GM18868 (cell line): ENCODE measurements at regions not wholly inside any gene's neighbourhood (a gene's known extent, or its start where the extent isn't known, plus 50 kb on each side); places are given as distances from the start of the nearest gene placed in this dataset.

Experiments
- ATAC-seq: cut with Tn5 transposase; IDR thresholded peaks from one replicate; pipeline ENCODE4 v1.9.1; 2021; ENCODE audit warnings: mild to moderate bottlenecking, moderate library complexity; ENCODE audit not compliant: unreplicated experiment

DNA sequence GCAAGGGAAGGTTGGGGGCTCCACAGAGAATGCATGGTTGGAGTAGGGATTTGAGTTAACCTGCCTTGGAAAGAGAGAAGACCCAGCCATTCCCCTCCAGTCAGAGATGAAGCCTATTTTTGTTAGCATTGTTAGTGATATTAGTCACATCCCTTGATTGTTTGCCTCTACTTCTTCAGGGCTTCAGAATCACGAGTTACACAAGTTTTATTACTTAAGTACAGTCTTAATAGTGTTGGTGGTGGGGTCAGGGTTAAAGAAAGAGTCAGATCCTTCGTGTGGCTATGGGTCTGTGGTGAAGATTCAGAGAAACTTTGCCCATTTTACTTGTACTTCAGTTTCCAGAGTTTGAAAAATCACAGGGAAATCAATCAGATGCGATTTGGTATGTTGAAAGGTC lies 363.1 kb downstream of the LRIG3 start:
- ATAC-seq: no peak

DNA sequence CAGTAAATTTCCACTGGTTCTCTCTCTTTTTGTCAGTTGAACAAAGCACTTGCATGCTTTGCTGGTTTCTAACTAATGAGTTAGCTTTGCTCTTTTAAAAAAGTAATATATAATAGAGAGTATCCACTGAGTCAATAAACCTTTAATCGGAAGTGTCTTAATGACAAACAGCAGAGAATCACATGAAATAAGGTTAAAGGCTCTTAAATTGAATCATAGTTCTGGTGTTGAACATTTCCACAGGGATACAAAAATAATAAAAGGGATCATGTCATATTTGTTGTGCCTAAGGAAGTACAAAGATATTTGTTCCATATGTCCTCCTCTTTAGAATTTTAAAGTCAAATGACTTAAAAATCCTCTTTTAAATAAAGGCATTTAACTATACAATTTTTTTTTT lies 362.6 kb downstream of the LRIG3 start:
- ATAC-seq: no peak

DNA sequence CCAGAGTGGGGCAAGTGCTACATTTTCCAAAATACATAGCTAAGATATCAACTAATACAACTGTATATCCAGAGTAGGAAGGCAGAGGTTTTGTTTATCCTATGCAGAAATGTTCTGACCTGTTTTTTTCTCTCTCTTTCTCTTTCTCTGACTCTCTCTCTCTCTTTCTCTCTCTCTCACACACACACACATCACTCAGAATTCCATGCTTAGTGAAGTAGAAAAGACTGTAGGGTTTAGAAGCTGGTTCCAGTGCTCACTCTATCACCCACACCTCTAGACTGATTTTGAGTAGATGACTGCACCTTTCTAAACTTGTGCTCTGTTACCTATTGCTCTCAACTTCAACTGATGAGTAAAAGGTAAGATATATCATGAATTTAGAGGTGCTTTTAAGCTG lies 356.7 kb downstream of the LRIG3 start:
- ATAC-seq: no peak

DNA sequence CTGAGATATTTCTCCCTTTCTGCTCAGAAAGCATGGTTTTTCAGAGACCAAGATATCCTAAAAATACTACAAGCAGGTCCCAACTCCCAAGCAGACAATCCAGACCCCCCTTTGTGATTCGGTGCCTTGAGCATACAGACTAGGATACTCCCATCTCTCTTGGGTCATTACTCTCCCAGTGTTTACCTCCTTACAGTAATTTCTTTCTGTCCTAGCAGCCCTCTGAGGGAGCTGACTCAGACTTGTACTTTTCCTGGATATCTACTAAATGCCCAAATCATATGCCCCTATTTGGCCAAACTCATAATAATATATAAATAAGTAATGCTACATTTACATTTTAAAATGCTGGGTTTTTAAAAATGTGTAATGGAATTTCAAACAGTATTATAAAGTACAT lies 355.6 kb downstream of the LRIG3 start:
- no peak for ATAC-seq

DNA sequence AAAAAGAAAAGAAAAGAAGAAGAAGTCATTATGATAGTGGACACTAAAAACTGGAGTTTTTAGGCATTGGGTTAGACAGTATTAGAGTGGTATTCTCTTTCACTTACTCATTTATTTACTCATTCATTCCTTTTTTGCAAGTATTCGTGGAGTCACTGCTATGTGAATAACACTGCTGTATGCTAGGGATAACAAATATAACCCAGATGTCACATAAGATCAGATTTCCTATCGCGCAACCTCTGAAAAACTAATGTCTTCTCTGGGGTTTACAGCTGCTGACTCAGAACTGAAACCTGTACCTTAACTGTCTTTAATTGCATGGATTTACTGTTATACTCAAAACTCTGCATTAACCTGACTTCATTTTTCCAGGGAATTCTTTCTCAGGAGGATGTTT lies 353.7 kb downstream of the LRIG3 start:
- ATAC-seq: no peak

DNA sequence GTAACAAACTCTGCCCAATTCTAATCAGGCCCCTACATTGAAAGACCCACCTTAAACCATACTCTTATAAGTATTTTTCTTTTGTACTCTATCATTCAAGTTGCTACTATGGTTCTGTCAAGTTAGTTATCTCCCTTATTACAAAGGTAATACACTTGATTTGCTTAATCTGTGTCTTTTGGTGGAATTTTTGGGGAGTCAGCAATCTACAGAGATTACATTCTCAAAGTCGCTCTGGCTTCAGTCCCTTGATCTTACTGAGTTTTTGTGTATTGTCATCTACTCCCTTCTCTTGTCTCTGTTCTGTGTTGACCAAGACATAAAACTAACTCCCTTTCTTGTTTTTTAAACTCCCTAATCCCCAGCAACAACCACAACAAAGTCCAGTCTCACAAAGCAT lies 353.1 kb downstream of the LRIG3 start:
- no peak for ATAC-seq

DNA sequence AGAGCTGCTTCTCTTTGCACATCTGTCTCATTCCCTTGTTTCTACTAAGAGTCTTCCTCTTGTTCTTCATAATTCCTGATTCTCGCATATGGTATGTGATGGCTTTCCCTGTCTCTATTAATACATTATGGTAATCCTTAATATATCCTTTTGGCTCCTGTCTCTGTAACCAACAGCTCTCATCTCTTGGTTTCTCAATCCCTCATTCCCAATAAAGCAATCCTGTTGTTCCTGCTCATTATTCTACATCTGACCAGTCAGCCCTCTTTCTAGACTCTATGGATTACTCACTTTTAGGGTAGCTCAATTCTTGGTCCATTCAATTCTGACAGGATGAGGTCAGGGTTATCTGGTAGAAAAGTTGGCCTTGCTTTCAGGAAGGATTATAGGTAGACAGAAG lies 349.9 kb downstream of the LRIG3 start:
- no peak for ATAC-seq

DNA sequence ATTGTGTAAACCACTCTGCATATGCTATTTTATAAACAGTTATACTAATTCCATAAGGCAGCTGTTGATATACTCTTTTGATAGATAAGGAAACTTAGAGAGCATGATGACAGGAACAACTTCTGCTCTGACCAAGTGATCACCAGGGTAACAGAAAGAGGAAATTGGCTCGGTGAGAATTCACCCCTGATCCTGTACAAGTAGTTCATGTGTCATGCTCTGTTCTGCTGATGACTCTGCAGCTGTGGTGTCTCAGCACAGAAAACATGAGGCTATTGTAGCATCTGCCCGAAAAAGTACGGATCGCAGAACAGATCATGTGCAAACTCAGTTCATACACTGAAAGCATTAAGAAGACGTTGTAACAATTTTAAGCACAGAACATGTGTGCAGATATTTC lies 345.0 kb downstream of the LRIG3 start:
- no peak for ATAC-seq

DNA sequence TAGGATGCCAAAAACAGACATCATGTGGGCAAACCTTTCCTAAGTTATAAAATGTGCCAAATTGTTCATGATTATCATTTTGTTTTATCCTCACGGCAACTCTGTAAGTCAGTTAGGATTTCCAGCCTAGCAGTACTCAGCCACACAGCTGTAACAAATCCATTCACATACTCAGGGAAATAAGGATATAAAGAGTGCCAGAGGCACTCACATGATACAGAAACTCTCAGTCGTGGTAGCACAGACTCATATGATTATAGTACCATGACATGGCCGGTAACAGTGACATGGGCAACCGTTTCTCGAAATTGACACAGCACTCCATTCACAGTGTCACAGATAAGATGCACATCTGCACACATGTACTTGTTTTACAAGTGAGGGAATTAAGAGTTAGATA lies 344.2 kb downstream of the LRIG3 start:
- no peak for ATAC-seq

DNA sequence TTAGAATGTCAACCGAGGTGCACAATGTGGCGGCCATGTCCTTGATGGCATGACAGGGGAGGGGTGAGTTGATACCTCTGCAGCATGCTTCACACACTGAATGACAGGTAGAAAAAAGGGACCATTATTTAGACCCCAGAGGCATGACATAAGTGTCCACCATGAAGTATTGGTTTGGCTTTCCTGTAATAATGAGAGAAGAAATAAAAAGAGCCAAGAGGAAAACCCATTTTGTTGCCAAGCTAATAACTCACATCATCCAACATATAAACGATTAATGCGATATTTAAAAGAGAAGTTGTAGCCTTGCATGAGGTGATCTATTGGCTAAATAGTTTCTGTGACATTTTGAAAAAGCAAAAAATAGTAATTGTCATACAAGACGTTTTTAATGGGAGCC lies 343.4 kb downstream of the LRIG3 start:
- no peak for ATAC-seq

DNA sequence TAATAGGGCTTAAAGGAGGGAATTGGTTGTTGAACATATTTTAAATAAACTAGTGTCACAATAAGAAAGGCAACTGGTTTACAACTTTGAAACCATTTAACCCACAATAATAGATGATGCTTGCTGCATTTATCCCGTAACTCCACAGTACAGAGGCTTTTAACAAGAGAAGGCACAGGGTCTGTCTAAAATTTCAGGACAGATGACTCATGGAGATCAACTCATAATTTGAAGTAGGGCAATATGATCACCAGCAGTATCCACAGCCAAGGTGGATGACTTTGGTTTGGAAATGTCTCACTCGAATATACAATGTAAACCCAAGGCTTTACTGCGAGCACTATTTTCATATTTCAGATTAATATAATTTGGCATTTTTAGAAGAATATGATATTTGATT lies 340.2 kb downstream of the LRIG3 start:
- no peak for ATAC-seq

DNA sequence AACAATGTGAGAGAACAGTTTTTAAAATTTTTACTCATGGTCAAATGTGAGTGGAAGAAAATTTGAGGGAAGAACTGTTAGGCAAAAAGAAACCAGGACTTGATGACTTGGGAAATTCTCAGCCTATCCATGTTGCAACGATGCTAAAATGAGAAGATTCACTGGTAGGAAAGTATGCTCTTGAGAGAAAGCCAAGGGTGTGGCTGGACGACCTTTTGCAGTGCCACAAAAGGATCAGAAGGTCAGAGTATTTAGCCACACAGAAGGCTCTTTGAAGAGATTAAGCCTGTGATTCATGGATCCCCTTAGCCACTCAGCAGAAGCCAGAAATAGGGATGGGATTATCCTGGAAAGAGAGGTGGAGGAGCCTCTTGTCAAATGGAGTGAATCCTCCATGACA lies 336.8 kb downstream of the LRIG3 start:
- no peak for ATAC-seq

DNA sequence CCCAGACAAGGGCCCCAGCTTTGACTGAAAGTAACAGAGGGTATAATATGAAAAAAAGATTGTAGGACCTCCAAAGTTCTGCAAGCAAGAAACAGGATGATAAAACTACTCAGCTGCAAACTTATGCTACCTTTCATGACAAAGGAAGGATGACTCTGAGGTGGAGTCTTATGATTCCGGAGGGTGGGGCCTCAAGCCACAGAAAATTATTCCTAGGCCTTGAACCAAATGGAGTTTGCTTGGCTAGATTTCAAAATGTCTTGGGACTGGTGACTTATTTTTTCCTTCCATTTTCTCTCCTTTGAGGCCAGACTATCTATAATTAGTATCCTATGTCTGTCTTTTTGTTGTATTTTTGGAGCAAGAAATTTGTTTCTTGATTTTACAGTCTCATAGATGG lies 336.4 kb downstream of the LRIG3 start:
- no peak for ATAC-seq

DNA sequence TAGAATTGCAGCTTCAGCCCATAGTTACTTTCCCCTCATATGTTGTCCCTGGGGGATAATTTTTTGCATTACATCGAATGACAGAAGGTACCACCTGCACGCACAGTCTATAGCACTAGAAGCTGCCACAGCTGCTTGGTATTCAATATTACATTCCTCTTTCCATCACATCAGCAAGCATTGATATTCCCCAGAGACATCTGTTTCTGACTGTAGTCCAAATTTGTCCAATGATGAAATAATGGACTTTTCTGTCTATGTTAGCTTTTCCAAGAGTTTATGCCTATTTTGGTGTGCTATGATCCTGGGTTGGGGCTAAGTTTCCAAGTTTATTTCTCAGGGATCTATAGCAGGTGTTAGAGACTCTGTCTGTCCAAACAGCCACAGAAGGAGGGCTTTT lies 335.4 kb downstream of the LRIG3 start:
- ATAC-seq: no peak

DNA sequence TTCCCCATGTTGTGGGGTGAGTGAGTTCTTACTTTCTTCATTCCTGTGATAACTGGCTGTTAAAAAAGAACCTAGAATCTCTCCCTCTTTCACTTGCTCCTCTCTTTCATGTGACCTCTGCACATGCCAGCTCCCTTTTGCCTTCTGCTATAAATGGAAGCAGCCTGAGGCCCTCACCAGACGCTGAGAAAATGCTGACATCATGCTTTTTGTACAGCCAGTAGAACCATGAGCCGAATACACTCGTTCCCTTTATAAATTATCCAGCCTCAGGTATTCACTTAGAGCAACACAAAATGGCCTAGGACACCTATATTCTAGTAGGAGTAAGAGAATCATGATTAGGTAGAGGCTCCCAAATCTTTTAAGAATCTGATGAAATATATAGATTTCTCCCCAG lies 333.5 kb downstream of the LRIG3 start:
- ATAC-seq: no peak

DNA sequence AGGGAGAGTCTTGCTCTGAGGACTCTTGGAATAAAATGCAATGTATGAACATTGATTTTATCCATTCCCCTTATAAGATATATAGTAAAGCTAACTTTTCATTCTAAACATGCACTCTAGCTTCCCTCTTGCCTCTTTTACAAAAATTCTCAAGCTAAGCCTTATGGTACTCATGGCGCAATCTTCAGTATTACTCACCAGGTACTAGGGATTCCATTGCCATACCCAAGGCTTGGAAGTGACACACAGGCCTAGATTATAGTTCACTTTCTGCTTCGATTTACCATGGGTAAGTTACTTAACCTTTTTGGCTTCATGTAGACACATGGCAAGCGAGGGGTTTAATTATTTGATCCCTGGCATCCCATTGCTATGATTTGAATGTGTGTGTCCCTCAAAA lies 331.5 kb downstream of the LRIG3 start:
- no peak for ATAC-seq

DNA sequence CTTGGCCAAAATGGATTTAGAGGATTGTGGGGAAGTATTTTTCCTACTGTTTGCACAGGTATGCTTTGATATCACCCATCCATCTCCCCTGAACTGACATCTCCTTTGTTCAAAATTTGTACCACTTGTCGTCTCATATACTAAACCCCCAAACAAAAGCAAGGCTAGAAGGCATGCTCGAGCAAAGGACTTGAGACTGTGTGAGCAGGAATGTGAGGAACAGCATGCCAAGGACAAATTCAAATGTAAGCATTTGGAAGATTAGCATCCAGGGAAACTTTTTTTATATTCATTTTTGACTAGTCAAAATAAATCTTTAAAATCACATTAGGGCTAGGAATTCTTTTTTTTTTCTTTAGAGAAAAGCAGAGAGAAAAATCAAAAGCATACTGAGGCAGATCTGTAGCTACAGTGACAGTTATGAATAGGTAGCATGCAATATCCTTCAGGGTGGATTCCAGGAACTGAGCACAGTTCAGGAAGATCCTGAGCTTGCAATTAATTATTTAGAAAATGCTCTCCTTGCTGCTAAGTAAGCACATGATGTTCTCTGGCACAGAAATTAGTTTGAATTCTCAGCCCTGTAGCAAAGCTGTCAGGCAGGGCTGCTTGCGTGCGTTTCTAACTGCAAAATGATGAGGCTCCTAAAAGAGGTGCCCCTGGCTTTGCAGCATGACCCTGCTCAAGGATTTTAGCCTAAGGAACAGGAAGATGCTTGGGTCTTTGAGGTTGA lies 327.7 kb downstream of the LRIG3 start:
- ATAC-seq: no peak

DNA sequence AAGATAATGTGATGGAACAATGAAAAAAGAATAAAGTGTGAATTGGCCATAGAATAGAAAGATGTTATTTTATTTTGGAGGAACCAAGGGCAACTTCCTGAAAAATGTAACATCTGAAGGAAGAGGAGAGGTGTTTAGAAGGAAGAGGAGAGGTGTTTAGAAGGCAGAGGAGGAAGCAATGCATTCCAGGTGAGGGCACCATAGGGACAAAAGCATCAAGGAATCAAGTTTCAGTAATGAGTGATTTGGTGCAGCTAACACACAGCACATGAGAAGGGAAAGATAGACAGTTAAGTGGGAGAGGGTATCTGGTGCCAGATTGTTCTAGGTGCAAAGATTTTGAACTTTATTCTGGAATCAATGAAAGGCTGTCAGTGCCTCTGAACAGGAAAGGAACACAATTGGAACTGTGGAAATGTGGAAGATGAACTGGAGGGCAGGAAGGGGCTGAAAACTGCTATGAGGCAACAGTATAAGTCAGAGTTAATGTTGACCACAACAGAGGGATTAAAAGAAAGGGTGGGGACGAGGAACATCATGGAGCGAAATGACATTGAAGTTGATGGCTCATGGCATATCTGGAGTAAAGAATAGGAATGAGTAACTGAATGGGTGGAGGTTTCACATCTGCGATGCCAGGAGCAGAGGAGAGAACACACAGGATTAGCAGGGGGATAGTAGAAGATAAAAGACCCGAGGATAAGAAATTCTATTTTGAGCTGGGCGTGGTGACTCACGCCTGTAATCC lies 326.6 kb downstream of the LRIG3 start:
- no peak for ATAC-seq

DNA sequence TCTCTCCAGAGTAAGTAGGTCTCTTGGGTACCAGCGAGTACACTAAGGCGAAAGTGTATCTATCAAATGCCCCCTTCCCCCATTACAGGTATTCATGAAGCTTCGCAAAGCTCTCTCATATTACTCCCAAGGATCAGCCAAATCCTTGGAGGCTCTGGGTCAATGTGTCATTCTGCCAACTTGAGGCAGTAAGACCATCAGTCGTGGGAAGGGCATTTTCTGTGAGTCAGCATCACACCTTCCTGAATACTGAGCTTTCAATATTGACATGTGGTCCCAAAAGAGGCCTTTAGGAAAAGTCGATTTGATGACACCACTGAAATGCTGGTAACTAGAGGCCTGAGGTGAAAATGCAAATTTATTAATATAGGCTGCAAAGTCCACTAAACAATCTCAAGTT lies 323.9 kb downstream of the LRIG3 start:
- ATAC-seq: no peak

DNA sequence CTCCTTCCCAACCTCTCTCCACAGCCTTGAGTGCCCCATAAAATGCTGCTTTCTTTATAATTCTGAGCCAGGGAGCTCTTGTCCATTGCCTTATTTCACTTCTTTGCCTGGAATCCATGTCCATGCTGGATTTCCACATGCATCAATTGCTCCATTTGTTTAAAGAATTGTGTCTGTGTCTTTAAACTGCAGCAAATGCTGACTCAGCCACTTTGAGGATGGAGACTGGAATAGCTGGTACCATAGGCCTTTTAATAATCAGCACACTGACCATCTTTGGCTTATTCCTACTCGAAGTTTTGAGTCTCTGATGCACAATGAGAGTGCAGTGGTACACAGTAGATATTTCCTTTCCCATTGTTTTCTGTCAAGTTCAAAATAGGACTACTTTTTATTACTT lies 318.8 kb downstream of the LRIG3 start:
- no peak for ATAC-seq

DNA sequence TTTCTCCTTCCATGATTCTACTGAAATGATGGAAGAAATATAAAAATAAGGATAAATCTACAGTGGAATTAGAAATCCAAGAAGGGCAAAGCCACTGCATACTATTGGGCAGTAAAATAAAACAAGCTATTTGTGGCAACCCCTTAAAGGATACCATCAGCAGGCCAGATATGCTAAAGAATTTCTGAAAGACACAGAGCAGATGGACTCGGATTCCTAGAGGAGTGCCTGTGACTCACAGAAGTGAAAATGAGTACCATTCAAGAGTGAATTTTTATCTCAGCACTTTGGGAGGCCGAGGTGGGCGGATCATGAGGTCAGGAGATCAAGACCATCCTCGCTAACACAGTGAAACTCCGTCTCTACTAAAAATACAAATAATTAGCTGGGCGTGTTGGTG lies 318.1 kb downstream of the LRIG3 start:
- ATAC-seq: no peak

DNA sequence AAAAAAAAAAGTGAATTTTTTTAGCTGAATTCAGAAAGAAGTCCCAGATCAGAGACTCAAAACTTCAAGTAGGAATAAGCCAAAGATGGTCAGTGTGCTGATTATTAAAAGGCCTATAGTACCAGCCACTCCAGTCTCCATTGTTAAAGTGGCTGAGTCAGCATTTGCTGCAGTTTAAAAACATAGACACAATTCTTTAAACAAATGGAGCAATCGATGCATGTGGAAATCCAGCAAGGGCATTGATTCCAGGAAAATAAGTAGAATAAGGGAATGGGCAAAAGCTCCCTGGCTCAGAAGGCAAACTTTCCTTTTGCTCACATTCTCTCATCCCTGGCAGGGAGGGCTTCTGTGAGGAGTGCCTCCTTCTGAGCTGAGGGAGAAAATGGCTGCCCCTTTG lies 317.6 kb downstream of the LRIG3 start:
- ATAC-seq: no peak

DNA sequence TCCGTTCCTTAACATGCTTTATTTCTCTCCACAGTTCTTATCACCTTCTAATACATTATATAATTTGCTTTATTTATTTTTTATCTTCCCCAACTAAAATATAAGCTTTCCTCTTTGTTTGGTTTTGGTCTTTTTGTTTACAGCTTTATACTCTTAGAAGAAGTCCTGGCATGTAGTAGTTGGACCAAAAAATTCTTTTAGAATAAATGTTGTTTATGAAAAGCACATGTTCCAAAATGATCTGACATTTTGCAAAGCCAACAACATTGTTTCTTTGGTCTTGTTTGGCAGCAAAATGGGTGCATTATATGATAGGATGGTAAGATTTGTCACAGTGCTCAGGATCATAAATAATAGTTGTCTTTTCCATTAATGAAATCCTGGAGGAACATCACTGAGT lies 312.5 kb downstream of the LRIG3 start:
- ATAC-seq: no peak
